ENCODE measurements at regions not wholly inside any gene's neighbourhood (a gene's known extent, or its start where the extent isn't known, plus 50 kb on each side); places are given as distances from the start of the nearest gene placed in this dataset.
"Not testable (repeated sequence)": the region's sequence is repeated elsewhere in the genome, so short reads cannot be mapped to it uniquely, and the experiment has no call there.

DNA sequence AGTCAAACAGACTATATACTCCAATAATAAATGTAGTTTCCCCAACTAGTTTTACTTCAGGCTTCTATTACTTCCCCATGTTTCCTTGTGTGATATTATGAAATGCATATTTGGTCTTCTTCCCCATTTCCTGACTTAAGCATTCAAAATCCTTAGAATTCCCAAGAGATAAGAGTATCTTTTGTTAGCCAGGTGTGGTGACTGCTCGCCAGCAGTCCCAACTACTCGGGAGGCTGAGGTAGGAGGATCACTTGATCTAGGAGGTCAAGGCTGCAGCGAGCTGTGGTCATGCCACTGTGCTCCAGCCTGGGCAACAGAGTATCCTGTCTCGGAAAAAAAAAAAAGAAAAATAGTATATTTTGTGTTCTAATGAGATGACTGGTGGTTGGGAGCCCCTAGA, 72.7 kb upstream of the UBE2E2 start:
- H3K4me3 ChIP-seq = no peak overlapping the region
- no peaks in the 10 kb centered on the region for H3K36me3 ChIP-seq (ENCODE audit: insufficient read depth, low read length)
- no peak for DNase-seq (ENCODE audit: low read depth, low spot score)
- H3K9ac ChIP-seq (ENCODE audit: insufficient read length) = no peak overlapping the region
- no peak overlapping the region for H3K27ac ChIP-seq
- TF ChIP-seq POLR2AphosphoS5 (IDR thresholded peaks at IDR 0.05; ENCODE audit: borderline replicate concordance, low read depth, low read length) = no peak
- no peak for TF ChIP-seq EZH2 (IDR thresholded peaks at IDR 0.05)
- TF ChIP-seq FOXP2 (optimal IDR thresholded peaks at IDR 0.05; ENCODE audit: control extremely low read depth, extremely low read length, insufficient read depth) = no peak
- no peaks in the 10 kb centered on the region for H3K9me3 ChIP-seq (ENCODE audit: low read depth, low read length)

DNA sequence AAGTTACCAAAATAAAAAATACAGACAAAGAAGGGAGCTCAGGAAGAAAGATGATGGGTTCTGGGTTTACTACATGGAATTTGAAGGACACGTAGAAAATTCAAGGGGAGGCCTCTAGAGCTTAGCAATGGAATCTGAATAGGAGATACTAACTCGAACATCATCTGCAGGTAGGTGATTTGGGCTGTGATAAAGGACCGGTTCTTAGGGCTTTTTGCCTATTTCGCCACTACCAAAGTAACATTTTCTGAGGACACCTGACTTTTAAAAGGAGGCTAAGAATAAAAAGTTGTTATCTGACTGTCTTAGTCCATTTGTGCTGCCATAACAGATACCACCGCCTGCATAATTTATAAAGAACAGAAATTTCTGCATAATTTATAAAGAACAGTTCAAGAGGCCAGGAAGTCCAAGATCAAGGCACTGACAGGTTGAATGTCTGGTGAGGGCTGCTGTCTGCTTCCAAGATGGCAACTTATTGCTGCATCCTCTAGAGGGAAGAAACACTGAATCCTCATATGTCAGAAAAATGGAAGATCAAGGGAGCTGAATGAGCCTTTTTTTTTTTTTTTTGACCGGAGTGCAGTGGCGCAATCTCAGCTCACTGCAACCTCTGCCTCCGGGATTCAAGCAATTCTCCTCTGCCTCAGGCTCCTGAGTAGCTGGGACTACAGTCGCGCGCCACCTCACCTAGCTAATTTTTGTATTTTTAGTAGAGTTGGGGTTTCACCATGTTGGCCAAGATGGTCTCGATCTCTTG, 67.9 kb upstream of the UBE2E2 start:
- no peak for TF ChIP-seq EZH2 (IDR thresholded peaks at IDR 0.05)
- TF ChIP-seq FOXP2 (optimal IDR thresholded peaks at IDR 0.05; ENCODE audit: control extremely low read depth, extremely low read length, insufficient read depth) = no peak
- TF ChIP-seq POLR2AphosphoS5 (IDR thresholded peaks at IDR 0.05; ENCODE audit: borderline replicate concordance, low read depth, low read length) = no peak
- no peaks in the 10 kb centered on the region for H3K9me3 ChIP-seq (ENCODE audit: low read depth, low read length)
- no peak overlapping the region for H3K9ac ChIP-seq (ENCODE audit: insufficient read length)
- no peak overlapping the region for H3K27ac ChIP-seq
- H3K36me3 ChIP-seq (ENCODE audit: insufficient read depth, low read length) = no peaks in the 10 kb centered on the region
- DNase-seq (ENCODE audit: low read depth, low spot score) = no peak
- no peak overlapping the region for H3K4me3 ChIP-seq

DNA sequence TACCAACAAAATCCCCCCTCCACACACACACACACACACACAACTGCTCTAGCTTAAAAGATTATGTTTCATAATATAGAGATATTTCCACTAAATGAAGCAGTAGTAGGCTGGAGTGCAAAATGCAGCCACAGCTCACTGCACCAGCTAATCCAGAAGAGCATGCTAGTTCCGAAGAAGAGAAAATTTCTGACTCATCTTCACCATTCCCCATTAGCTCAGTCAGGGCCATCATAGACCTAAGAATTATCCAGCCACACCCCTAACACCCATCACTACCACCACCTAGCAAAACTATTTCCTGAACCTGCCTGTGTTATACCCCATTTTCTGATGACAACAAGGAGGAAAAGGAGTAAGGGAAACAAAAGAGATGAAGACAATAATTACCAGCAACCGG, 67.1 kb upstream of the UBE2E2 start:
- Histone ChIP-seq H3K9me3 (ENCODE audit: low read depth, low read length) (no peaks in the 10 kb centered on the region), H3K36me3 (ENCODE audit: insufficient read depth, low read length) (no peaks in the 10 kb centered on the region), H3K9ac (ENCODE audit: insufficient read length) (no peak overlapping the region), H3K4me3 (no peak overlapping the region), H3K27ac (no peak overlapping the region)
- TF ChIP-seq FOXP2 (optimal IDR thresholded peaks at IDR 0.05; ENCODE audit: control extremely low read depth, extremely low read length, insufficient read depth) (no peak), POLR2AphosphoS5 (IDR thresholded peaks at IDR 0.05; ENCODE audit: borderline replicate concordance, low read depth, low read length) (no peak), EZH2 (IDR thresholded peaks at IDR 0.05) (no peak)
- no peak for DNase-seq (ENCODE audit: low read depth, low spot score)

DNA sequence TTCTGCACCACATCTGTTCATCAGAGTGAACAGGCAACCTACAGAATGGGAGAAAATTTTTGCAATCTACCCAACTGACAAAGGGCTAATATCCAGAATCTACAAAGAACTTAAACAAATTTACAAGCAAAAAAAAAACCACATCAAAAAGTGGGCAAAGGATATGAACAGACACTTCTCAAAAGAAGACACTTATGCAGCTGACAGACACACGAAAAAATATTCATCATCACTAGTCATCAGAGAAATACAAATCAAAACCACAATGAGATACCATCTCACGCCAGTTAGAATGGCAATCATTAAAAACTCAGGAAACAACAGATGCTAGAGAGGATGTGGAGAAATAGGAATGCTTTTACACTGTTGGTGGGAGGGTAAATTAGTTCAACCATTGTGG, 59.1 kb upstream of the UBE2E2 start:
- not testable (repeated sequence) for H3K4me3 ChIP-seq; H3K9ac ChIP-seq (ENCODE audit: insufficient read length); H3K36me3 ChIP-seq (ENCODE audit: insufficient read depth, low read length); DNase-seq (ENCODE audit: low read depth, low spot score); H3K9me3 ChIP-seq (ENCODE audit: low read depth, low read length); H3K27ac ChIP-seq

DNA sequence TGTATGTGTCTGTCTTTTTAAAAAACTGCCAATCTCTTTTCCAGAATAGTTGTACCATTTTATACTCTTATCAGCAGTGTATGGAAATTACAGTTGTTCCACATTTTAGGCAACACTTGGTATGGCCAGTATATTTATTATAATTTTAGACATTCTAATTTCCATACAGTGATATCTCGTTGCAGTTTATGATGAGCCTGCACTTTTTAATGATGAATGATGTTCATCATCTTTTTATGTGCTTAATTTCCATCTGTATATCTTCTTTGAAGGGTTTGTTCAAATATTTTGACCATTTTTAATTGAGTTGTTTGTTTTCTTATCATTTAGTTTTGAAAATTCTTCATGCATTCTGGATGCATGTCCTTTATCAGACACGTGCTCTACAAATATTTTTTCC, 57.0 kb upstream of the UBE2E2 start:
- Histone ChIP-seq H3K9ac (ENCODE audit: insufficient read length) (no peak overlapping the region), H3K36me3 (ENCODE audit: insufficient read depth, low read length) (no peaks in the 10 kb centered on the region), H3K27ac (no peak overlapping the region), H3K9me3 (ENCODE audit: low read depth, low read length) (no peaks in the 10 kb centered on the region), H3K4me3 (no peak overlapping the region)
- TF ChIP-seq POLR2AphosphoS5 (IDR thresholded peaks at IDR 0.05; ENCODE audit: borderline replicate concordance, low read depth, low read length) (no peak), EZH2 (IDR thresholded peaks at IDR 0.05) (no peak), FOXP2 (optimal IDR thresholded peaks at IDR 0.05; ENCODE audit: control extremely low read depth, extremely low read length, insufficient read depth) (no peak)
- no peak for DNase-seq (ENCODE audit: low read depth, low spot score)

DNA sequence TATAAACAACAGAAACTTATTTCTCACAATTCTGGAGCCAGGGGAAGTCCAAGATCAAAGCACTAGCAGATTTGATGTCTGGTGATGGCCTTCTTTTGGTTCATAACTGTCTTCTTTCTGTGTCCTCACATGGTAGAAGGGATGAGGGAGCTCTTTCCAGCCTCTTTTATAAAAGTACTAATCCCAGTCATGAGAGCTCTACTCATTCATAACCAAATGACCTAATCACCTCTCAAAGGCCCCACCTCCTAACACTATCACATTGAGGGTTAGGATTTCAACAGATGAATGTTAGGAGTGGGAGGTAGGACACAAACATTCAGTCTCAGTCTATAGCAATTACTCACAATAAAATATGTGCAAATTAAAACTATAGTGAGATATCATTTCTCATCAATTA, 50.1 kb upstream of the UBE2E2 start:
- TF ChIP-seq EZH2 (IDR thresholded peaks at IDR 0.05) = no peak
- no peak for TF ChIP-seq POLR2AphosphoS5 (IDR thresholded peaks at IDR 0.05; ENCODE audit: borderline replicate concordance, low read depth, low read length)
- TF ChIP-seq FOXP2 (optimal IDR thresholded peaks at IDR 0.05; ENCODE audit: control extremely low read depth, extremely low read length, insufficient read depth) = no peak
- Histone ChIP-seq H3K4me3 (no peak overlapping the region), H3K36me3 (ENCODE audit: insufficient read depth, low read length) (no peaks in the 10 kb centered on the region), H3K9me3 (ENCODE audit: low read depth, low read length) (no peaks in the 10 kb centered on the region), H3K27ac (no peak overlapping the region), H3K9ac (ENCODE audit: insufficient read length) (no peak overlapping the region)
- DNase-seq (ENCODE audit: low read depth, low spot score) = no peak

All from SK-N-MC (cell line).